ENCODE measurements at regions not wholly inside any gene's neighbourhood (a gene's known extent, or its start where the extent isn't known, plus 50 kb on each side); places are given as distances from the start of the nearest gene placed in this dataset.

GRCh38 chr3:159455741-159456181 lies 532.9 kb upstream of the IL12A start:
- TF ChIP-seq CTCF (IDR thresholded peaks at IDR 0.05; ENCODE audit: insufficient read depth, low read length, poor library complexity, severe bottlenecking), result no peak
- TF ChIP-seq EZH2phosphoT487 (conservative IDR thresholded peaks at IDR 0.05; ENCODE audit: low read length), result no peak

Measured in SU-DHL-6 (cell line).